GM23248 (cell line): ENCODE measurements at regions not wholly inside any gene's neighbourhood (a gene's known extent, or its start where the extent isn't known, plus 50 kb on each side); places are given as distances from the start of the nearest gene placed in this dataset.

Experiments
- EZH2 ChIP-seq: fragments of 200-600 bp; sonication (generic); IDR thresholded peaks from 2 replicates; pipeline ENCODE4 v1.6.1; 2018; ENCODE audit warnings: antibody characterized with exemption, mild to moderate bottlenecking; ENCODE audit not compliant: insufficient read depth, poor library complexity, severe bottlenecking
- EZH2phosphoT487 ChIP-seq: fragments of 200-600 bp; sonication (generic); IDR thresholded peaks from 2 replicates; pipeline ENCODE4 v1.6.1; 2018; ENCODE audit warnings: antibody characterized with exemption, moderate library complexity, mild to moderate bottlenecking, low read depth; ENCODE audit not compliant: insufficient read depth

DNA sequence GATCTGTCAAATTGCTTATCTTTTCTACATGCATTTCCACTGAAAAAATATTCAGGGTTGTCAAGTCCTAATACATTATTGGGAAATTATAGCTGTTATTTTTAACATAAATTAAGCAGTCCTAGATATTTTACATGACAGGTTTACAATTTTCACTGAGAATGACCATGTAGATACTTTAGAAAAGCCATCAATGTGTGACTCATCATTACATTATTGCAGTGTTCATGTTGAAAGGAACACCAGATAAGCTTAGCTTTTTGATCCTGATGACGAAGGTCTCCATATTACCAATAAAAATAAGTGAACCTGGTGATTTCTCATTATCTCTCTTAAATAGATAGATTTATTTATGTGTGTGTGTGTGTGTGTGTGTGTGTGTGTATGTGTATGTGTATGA lies 529.5 kb upstream of the PCDH15 start:
- TF ChIP-seq EZH2phosphoT487, result no peak
- TF ChIP-seq EZH2, result no peak
